Loucy (cell line): ENCODE measurements at regions not wholly inside any gene's neighbourhood (a gene's known extent, or its start where the extent isn't known, plus 50 kb on each side); places are given as distances from the start of the nearest gene placed in this dataset.

Experiments used
- H2AFZ ChIP-seq: fragments of 200-600 bp; sonication (generic); 2 replicates; pipeline ENCODE4 v1.6.0; 2016; ENCODE audit warnings: antibody characterized with exemption, mild to moderate bottlenecking, low read length, moderate library complexity
- H3F3A ChIP-seq: fragments of 200-600 bp; 2 replicates; pipeline ENCODE4 v1.6.0; 2016; ENCODE audit warnings: antibody characterized with exemption, low read depth, mild to moderate bottlenecking
- H3K27me3 ChIP-seq: fragments of 200-600 bp; sonication (generic); 2 replicates; pipeline ENCODE4 v1.6.1; 2014; ENCODE audit warnings: low read length, mild to moderate bottlenecking; ENCODE audit not compliant: insufficient read depth, poor library complexity, severe bottlenecking
- H3K36me3 ChIP-seq: fragments of 200-600 bp; sonication (generic); 2 replicates; pipeline ENCODE4 v1.6.1; 2016; ENCODE audit warnings: low read length; ENCODE audit not compliant: insufficient read depth
- H3K4me1 ChIP-seq: fragments of 200-600 bp; sonication (generic); 2 replicates; pipeline ENCODE4 v1.5.1; 2014; ENCODE audit warnings: low read length, mild to moderate bottlenecking; ENCODE audit not compliant: insufficient read depth, poor library complexity, severe bottlenecking
- H3K4me2 ChIP-seq: fragments of 200-600 bp; sonication (generic); 2 replicates; pipeline ENCODE4 v1.6.0; 2014; ENCODE audit warnings: antibody characterized with exemption, low read length, low read depth, mild to moderate bottlenecking; ENCODE audit not compliant: poor library complexity, severe bottlenecking
- H3K4me3 ChIP-seq: fragments of 200-600 bp; sonication (generic); 2 replicates; pipeline ENCODE4 v1.5.1; 2014; ENCODE audit warnings: low read length, mild to moderate bottlenecking, mixed read lengths; ENCODE audit not compliant: poor library complexity, severe bottlenecking
- H3K79me2 ChIP-seq: fragments of 200-600 bp; sonication (generic); 2 replicates; pipeline ENCODE4 v1.6.1; 2014; ENCODE audit warnings: low read length; ENCODE audit not compliant: insufficient read depth
- H3K9ac ChIP-seq: fragments of 200-600 bp; sonication (generic); 2 replicates; pipeline ENCODE4 v1.6.0; 2014; ENCODE audit warnings: mild to moderate bottlenecking, low read depth, low read length, moderate library complexity; ENCODE audit not compliant: poor library complexity, severe bottlenecking
- H3K9me2 ChIP-seq: fragments of 200-600 bp; sonication (generic); replicated peaks from 2 replicates; pipeline ENCODE4 v1.6.1; 2016; ENCODE audit warnings: low read depth, low read length, mixed read lengths
- H3K9me3 ChIP-seq: fragments of 200-600 bp; sonication (generic); 2 replicates; pipeline ENCODE4 v1.6.1; 2014; ENCODE audit warnings: mild to moderate bottlenecking, antibody characterized with exemption, low read length, low read depth; ENCODE audit not compliant: insufficient read depth
- H4K20me1 ChIP-seq: fragments of 200-600 bp; sonication (generic); 2 replicates; pipeline ENCODE4 v1.6.0; 2014; ENCODE audit warnings: antibody characterized with exemption, low read length, mild to moderate bottlenecking; ENCODE audit not compliant: insufficient read depth, poor library complexity, severe bottlenecking
- EZH2phosphoT487 ChIP-seq: fragments of 200-600 bp; IDR thresholded peaks from 2 replicates; pipeline ENCODE4 v1.6.1; 2018; ENCODE audit warnings: antibody characterized with exemption, mild to moderate bottlenecking, moderate library complexity, borderline replicate concordance
- TF ChIP-seq, protein P1 (sequence below): fragments of 200-600 bp; sonication (generic); conservative IDR thresholded peaks from 2 replicates; pipeline ENCODE4 v1.5.1; 2014; ENCODE audit warnings: mild to moderate bottlenecking, antibody characterized with exemption, low read length

DNA sequence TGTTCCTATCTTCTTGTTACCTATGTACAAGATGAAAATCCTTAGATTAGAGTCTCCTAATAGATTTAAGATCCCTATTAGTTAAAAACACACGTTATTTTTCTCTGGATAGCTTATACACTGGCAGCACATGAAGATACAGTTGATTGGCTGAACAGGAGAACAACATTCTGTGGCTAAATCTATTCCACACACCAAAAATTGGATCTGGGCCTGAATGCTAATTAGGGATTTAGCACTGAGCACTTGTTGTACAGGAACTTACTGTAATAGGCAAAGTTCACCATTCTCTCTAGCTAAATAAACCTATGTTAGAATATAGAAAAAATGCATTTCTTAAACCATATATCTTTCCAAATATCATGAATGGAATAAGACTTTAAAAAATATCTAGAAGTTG is 117.1 kb upstream of the PTGFR start:
- Histone ChIP-seq H3K9me2 (no peaks in the 10 kb centered on the region), H3K79me2 (no peaks in the 10 kb centered on the region), H3K4me2 (no peak overlapping the region), H3F3A (no peaks in the 10 kb centered on the region), H4K20me1 (no peaks in the 10 kb centered on the region), H3K9me3 (no peaks in the 10 kb centered on the region), H2AFZ (no peak overlapping the region), H3K4me1 (no peaks in the 10 kb centered on the region), H3K27me3 (no peaks in the 10 kb centered on the region), H3K36me3 (no peaks in the 10 kb centered on the region), H3K9ac (no peak overlapping the region), H3K4me3 (no peak overlapping the region)
- no peak for TF ChIP-seq EZH2phosphoT487
- TF ChIP-seq, protein P1, sequence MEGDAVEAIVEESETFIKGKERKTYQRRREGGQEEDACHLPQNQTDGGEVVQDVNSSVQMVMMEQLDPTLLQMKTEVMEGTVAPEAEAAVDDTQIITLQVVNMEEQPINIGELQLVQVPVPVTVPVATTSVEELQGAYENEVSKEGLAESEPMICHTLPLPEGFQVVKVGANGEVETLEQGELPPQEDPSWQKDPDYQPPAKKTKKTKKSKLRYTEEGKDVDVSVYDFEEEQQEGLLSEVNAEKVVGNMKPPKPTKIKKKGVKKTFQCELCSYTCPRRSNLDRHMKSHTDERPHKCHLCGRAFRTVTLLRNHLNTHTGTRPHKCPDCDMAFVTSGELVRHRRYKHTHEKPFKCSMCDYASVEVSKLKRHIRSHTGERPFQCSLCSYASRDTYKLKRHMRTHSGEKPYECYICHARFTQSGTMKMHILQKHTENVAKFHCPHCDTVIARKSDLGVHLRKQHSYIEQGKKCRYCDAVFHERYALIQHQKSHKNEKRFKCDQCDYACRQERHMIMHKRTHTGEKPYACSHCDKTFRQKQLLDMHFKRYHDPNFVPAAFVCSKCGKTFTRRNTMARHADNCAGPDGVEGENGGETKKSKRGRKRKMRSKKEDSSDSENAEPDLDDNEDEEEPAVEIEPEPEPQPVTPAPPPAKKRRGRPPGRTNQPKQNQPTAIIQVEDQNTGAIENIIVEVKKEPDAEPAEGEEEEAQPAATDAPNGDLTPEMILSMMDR: no peak

DNA sequence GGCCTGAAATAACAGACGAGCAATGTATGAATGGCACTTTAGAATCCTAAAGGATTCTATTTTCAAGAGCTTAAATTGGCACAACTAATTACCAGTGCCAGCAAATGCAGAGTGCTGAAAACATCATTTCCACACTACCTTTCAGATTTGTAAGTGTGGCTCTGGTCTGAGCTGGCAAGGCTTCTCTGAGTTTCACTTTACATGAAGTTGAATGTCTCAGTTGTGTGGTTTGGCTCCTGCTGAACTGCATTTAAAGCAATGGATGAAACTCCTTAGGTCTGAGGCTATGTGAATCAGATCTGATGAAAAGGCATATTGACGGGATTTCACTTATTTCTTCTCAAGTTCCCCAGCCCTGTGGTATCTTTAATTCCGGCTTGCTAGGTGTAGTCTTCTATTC is 114.8 kb upstream of the PTGFR start:
- Histone ChIP-seq H3F3A (no peaks in the 10 kb centered on the region), H3K4me3 (no peak overlapping the region), H3K9ac (no peak overlapping the region), H2AFZ (no peak overlapping the region), H3K27me3 (no peaks in the 10 kb centered on the region), H3K4me2 (no peak overlapping the region), H3K9me3 (no peaks in the 10 kb centered on the region), H3K9me2 (no peaks in the 10 kb centered on the region), H3K4me1 (no peaks in the 10 kb centered on the region), H3K36me3 (no peaks in the 10 kb centered on the region), H3K79me2 (no peaks in the 10 kb centered on the region), H4K20me1 (no peaks in the 10 kb centered on the region)
- TF ChIP-seq, protein P1: no peak
- no peak for TF ChIP-seq EZH2phosphoT487

DNA sequence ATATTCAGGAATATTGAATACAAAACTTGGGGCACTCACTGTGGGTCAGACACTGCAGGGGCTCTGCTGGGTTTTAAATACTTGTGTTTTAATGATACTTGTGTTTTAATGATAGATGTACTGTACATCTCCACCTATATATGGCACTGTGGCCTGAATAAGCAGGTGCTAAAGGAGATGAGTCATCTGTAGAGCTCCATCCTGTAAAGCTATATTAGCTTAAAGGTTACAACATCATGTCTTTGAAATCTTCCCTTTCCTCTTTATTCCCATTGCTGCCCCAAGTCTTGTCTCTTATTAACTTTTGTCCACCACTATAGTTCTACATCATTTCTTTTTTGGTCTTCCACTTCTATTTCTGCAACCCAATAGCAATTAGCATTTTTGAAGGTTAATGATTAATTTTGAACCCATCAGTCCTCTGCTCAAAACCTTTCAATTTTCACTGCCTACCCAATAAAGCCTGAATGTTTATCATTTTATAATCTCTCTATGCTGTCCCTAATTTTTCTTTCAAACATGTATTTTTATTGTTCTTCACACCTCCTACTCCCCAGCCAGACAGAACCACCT is 113.3 kb upstream of the PTGFR start:
- no peak overlapping the region for H3K4me3 ChIP-seq
- no peaks in the 10 kb centered on the region for H4K20me1 ChIP-seq
- no peak overlapping the region for H3K4me2 ChIP-seq
- H3K9me3 ChIP-seq: no peaks in the 10 kb centered on the region
- no peak overlapping the region for H2AFZ ChIP-seq
- H3K27me3 ChIP-seq: no peaks in the 10 kb centered on the region
- no peak overlapping the region for H3K9ac ChIP-seq
- no peaks in the 10 kb centered on the region for H3K79me2 ChIP-seq
- no peaks in the 10 kb centered on the region for H3K36me3 ChIP-seq
- H3K4me1 ChIP-seq: no peaks in the 10 kb centered on the region
- no peaks in the 10 kb centered on the region for H3F3A ChIP-seq
- H3K9me2 ChIP-seq: no peaks in the 10 kb centered on the region
- TF ChIP-seq, protein P1: no peak
- TF ChIP-seq EZH2phosphoT487: no peak
